GM23338 (cell line): ENCODE measurements at regions not wholly inside any gene's neighbourhood (a gene's known extent, or its start where the extent isn't known, plus 50 kb on each side); places are given as distances from the start of the nearest gene placed in this dataset.

ENCODE experiments used
- ATAC-seq: fragments of 200-7000 bp; cut with Tn5 transposase; 3 replicates; pipeline ENCODE4 v1.9.1; 2020
- DNase-seq: peaks from one replicate; pipeline ENCODE4 v3.0.0-alpha.2; 2015; ENCODE audit warnings: low spot score
- H2AFZ ChIP-seq: fragments of 200-600 bp; sonication (generic); 2 replicates; pipeline ENCODE4 v1.8.0; 2016; ENCODE audit warnings: antibody characterized with exemption, mild to moderate bottlenecking, moderate library complexity
- H3F3A ChIP-seq: fragments of 200-600 bp; sonication (generic); replicated peaks from 2 replicates; pipeline ENCODE4 v1.8.0; 2017; ENCODE audit warnings: antibody characterized with exemption, mixed run types, low read depth
- H3K27ac ChIP-seq: fragments of 200-600 bp; sonication (generic); 2 replicates; pipeline ENCODE4 v1.6.1; 2016; ENCODE audit warnings: low read depth
- H3K27me3 ChIP-seq: fragments of 200-600 bp; sonication (generic); 2 replicates; pipeline ENCODE4 v1.8.0; 2016; ENCODE audit warnings: mild to moderate bottlenecking, mixed run types, moderate library complexity; ENCODE audit not compliant: insufficient read depth
- H3K36me3 ChIP-seq: fragments of 200-600 bp; sonication (generic); 2 replicates; pipeline ENCODE4 v1.8.0; 2016; ENCODE audit warnings: mild to moderate bottlenecking; ENCODE audit not compliant: insufficient read depth
- H3K4me1 ChIP-seq: fragments of 200-600 bp; sonication (generic); 2 replicates; pipeline ENCODE4 v1.8.0; 2016; ENCODE audit warnings: mild to moderate bottlenecking, moderate library complexity; ENCODE audit not compliant: insufficient read depth
- H3K4me2 ChIP-seq: fragments of 200-600 bp; sonication (generic); 2 replicates; pipeline ENCODE4 v1.7.1; 2017; ENCODE audit warnings: mixed run types
- H3K4me3 ChIP-seq: fragments of 200-600 bp; sonication (generic); 2 replicates; pipeline ENCODE4 v1.6.1; 2016; ENCODE audit warnings: mixed run types
- H3K79me2 ChIP-seq: fragments of 200-600 bp; sonication (generic); replicated peaks from 2 replicates; pipeline ENCODE4 v1.8.0; 2017; ENCODE audit warnings: mild to moderate bottlenecking; ENCODE audit not compliant: insufficient read depth
- H3K9me2 ChIP-seq: fragments of 200-600 bp; sonication (generic); 2 replicates; pipeline ENCODE4 v1.8.0; 2017; ENCODE audit not compliant: insufficient read depth
- H4K20me1 ChIP-seq: fragments of 200-600 bp; sonication (generic); replicated peaks from 2 replicates; pipeline ENCODE4 v1.8.0; 2017; ENCODE audit warnings: mild to moderate bottlenecking; ENCODE audit not compliant: insufficient read depth
- H3K27ac Mint-ChIP-seq: 2 replicates; pipeline ENCODE4 v1.8.0; 2020; ENCODE audit warnings: inconsistent platforms, mild to moderate bottlenecking, moderate library complexity, mixed read lengths
- H3K27me3 Mint-ChIP-seq: 3 replicates; pipeline ENCODE4 v1.8.0; 2022; ENCODE audit warnings: low read depth, mild to moderate bottlenecking, moderate library complexity, mixed read lengths, inconsistent platforms; ENCODE audit not compliant: insufficient read depth, poor library complexity
- H3K36me3 Mint-ChIP-seq: 3 replicates; pipeline ENCODE4 v1.8.0; 2021; ENCODE audit warnings: low read depth, mild to moderate bottlenecking, inconsistent platforms, moderate library complexity, mixed read lengths
- H3K4me1 Mint-ChIP-seq: 3 replicates; pipeline ENCODE4 v1.8.0; 2020; ENCODE audit warnings: mild to moderate bottlenecking, inconsistent platforms, mixed read lengths
- H3K4me3 Mint-ChIP-seq: 3 replicates; pipeline ENCODE4 v1.8.0; 2021; ENCODE audit warnings: moderate library complexity, mild to moderate bottlenecking, inconsistent platforms, mixed read lengths
- H3K9me3 Mint-ChIP-seq: 3 replicates; pipeline ENCODE4 v1.8.0; 2020; ENCODE audit warnings: moderate library complexity, mild to moderate bottlenecking, inconsistent platforms, mixed read lengths
- CREB1 ChIP-seq: fragments of 250-450 bp; sonication (Bioruptor Pico); IDR thresholded peaks from 2 replicates; pipeline ENCODE4 v1.5.0; 2020; ENCODE audit warnings: low read depth, mild to moderate bottlenecking, moderate library complexity
- CTCF ChIP-seq, 2 experiments: fragments of 200-600 bp in 1 of 2; sonication (generic) in 1 of 2; conservative IDR thresholded peaks; 2 replicates each; pipeline versions ENCODE4 v1.5.1 to v1.6.1; 2016 to 2017; ENCODE audit warnings: antibody characterized with exemption in 2 of 2, low read depth in 2 of 2, mild to moderate bottlenecking in 2 of 2, moderate library complexity in 1 of 2
- ETS1 ChIP-seq: IDR thresholded peaks from 2 replicates; pipeline ENCODE4 v1.6.1; 2016; ENCODE audit warnings: antibody characterized with exemption
- EZH2 ChIP-seq: fragments of 200-600 bp; sonication (generic); IDR thresholded peaks from one replicate; pipeline ENCODE4 v1.8.0; 2017; ENCODE audit warnings: antibody characterized with exemption, mild to moderate bottlenecking, low read depth; ENCODE audit not compliant: unreplicated experiment
- EZH2phosphoT487 ChIP-seq: fragments of 200-600 bp; sonication (generic); IDR thresholded peaks from one replicate; pipeline ENCODE4 v1.8.1; 2018; ENCODE audit warnings: antibody characterized with exemption; ENCODE audit not compliant: unreplicated experiment
- JUNB ChIP-seq: IDR thresholded peaks from one replicate; pipeline ENCODE4 v1.6.1; 2016; ENCODE audit warnings: antibody characterized with exemption; ENCODE audit not compliant: unreplicated experiment
- NANOG ChIP-seq: IDR thresholded peaks from 2 replicates; pipeline ENCODE4 v1.6.1; 2016; ENCODE audit warnings: antibody characterized with exemption, borderline replicate concordance
- POLR2AphosphoS5 ChIP-seq: IDR thresholded peaks from 2 replicates; pipeline ENCODE4 v1.6.1; 2016; ENCODE audit warnings: antibody characterized with exemption, low read depth
- REST ChIP-seq: IDR thresholded peaks from one replicate; pipeline ENCODE4 v1.6.1; 2018; ENCODE audit warnings: antibody characterized with exemption; ENCODE audit not compliant: unreplicated experiment
- STAT1 ChIP-seq: IDR thresholded peaks from one replicate; pipeline ENCODE4 v1.6.1; 2016; ENCODE audit warnings: antibody characterized with exemption; ENCODE audit not compliant: unreplicated experiment
- ZNF114 ChIP-seq: fragments of 250-450 bp; sonication (Bioruptor Pico); IDR thresholded peaks from 2 replicates; pipeline ENCODE4 v1.5.0; 2020; ENCODE audit warnings: mild to moderate bottlenecking, moderate library complexity
- ZNF331 ChIP-seq: fragments of 250-450 bp; sonication (Bioruptor Pico); IDR thresholded peaks from 2 replicates; pipeline ENCODE4 v1.5.0; 2020; ENCODE audit warnings: low read depth, mild to moderate bottlenecking, moderate library complexity
- ZNF462 ChIP-seq: fragments of 250-450 bp; sonication (Bioruptor Pico); IDR thresholded peaks from 2 replicates; pipeline ENCODE4 v1.5.0; 2020; ENCODE audit warnings: mild to moderate bottlenecking, moderate library complexity

- no peaks in the 10 kb centered on the region for H3K27me3 ChIP-seq
- H3K36me3 ChIP-seq, result no peaks in the 10 kb centered on the region
- no peak overlapping the region for H3K4me3 Mint-ChIP-seq
- ATAC-seq, result no peak
- no peak overlapping the region for H3K4me2 ChIP-seq
- H3K27me3 Mint-ChIP-seq, result no peaks in the 10 kb centered on the region
- TF ChIP-seq ETS1, result no peak
- TF ChIP-seq ZNF114, result no peak
- TF ChIP-seq JUNB, result no peak
- TF ChIP-seq EZH2, result no peak
- no peak for TF ChIP-seq CTCF (conservative IDR thresholded peaks at IDR 0.05; ENCODE audit: low read depth in 2 of 2)
- no peak for TF ChIP-seq ZNF331 (CRISPR knock-in tag)
- TF ChIP-seq NANOG, result no peak
- no peak for TF ChIP-seq REST
- TF ChIP-seq EZH2phosphoT487, result no peak
- TF ChIP-seq POLR2AphosphoS5, result no peak
- TF ChIP-seq STAT1, result no peak
- TF ChIP-seq ZNF462, result no peak
- no peak for TF ChIP-seq CREB1 (CRISPR knock-in tag)
- no peaks in the 10 kb centered on the region for H4K20me1 ChIP-seq
- H3K79me2 ChIP-seq, result no peaks in the 10 kb centered on the region
- no peak overlapping the region for H3K4me3 ChIP-seq
- peaks cover 5% of the 10 kb centered on the region; the same call in 2 of the 3 replicates for H3K36me3 Mint-ChIP-seq
- H3K4me1 ChIP-seq, result no peaks in the 10 kb centered on the region; the same call in 1 of the 2 replicates
- H2AFZ ChIP-seq, result peak overlapping the region; percentile 25; the same call in 1 of the 2 replicates
- H3K4me1 Mint-ChIP-seq, result no peaks in the 10 kb centered on the region
- no peak overlapping the region for H3K27ac ChIP-seq
- no peaks in the 10 kb centered on the region for H3F3A ChIP-seq
- no peaks in the 10 kb centered on the region for H3K9me2 ChIP-seq
- H3K27ac Mint-ChIP-seq, result no peak overlapping the region
- peaks cover 8% of the 10 kb centered on the region; the same call in 2 of the 3 replicates for H3K9me3 Mint-ChIP-seq
- no peak for DNase-seq
Measured at GRCh38 chr11:82225502-82225901, 508.2 kb downstream of the FAM181B start.
